ENCODE measurements at regions not wholly inside any gene's neighbourhood (a gene's known extent, or its start where the extent isn't known, plus 50 kb on each side); places are given as distances from the start of the nearest gene placed in this dataset.
"Not testable (repeated sequence)": the region's sequence is repeated elsewhere in the genome, so short reads cannot be mapped to it uniquely, and the experiment has no call there.

GRCh38 chr9:108045851-108046250, 556.3 kb upstream of the KLF4 start:
- no peak for DNase-seq (ENCODE audit: low read depth in 2 of 2)

- no peak for DNase-seq (ENCODE audit: low read depth in 2 of 2)
Measured at GRCh38 chr9:108043585-108043984, 554.0 kb upstream of the KLF4 start.

- peak in 1 of 2 donors; percentile 32 for DNase-seq (ENCODE audit: low read depth in 2 of 2)
Measured at GRCh38 chr9:108041551-108041950, 552.0 kb upstream of the KLF4 start.

- peak in 1 of 2 donors; percentile 30 for DNase-seq (ENCODE audit: low read depth in 2 of 2)
Measured at GRCh38 chr9:108040783-108041182, 551.2 kb upstream of the KLF4 start.

- DNase-seq (ENCODE audit: low read depth in 2 of 2), result no peak
Measured at GRCh38 chr9:108039493-108039892, 549.9 kb upstream of the KLF4 start.

GRCh38 chr9:108039012-108039411, 549.4 kb upstream of the KLF4 start:
- no peak for DNase-seq (ENCODE audit: low read depth in 2 of 2)

- DNase-seq (ENCODE audit: low read depth in 2 of 2), result no peak
Measured at GRCh38 chr9:108035487-108035886, 545.9 kb upstream of the KLF4 start.

GRCh38 chr9:108033976-108034964, 544.7 kb upstream of the KLF4 start:
- DNase-seq (ENCODE audit: low read depth in 2 of 2), result no peak

- DNase-seq (ENCODE audit: low read depth in 2 of 2), result not testable (repeated sequence)
Measured at GRCh38 chr9:108032079-108032478, 542.5 kb upstream of the KLF4 start.

GRCh38 chr9:108031221-108031620, 541.7 kb upstream of the KLF4 start:
- not testable (repeated sequence) for DNase-seq (ENCODE audit: low read depth in 2 of 2)

- not testable (repeated sequence) for DNase-seq (ENCODE audit: low read depth in 2 of 2)
Measured at GRCh38 chr9:108026718-108027117, 537.1 kb upstream of the KLF4 start.

- no peak for DNase-seq (ENCODE audit: low read depth in 2 of 2)
Measured at GRCh38 chr9:108024604-108025003, 535.0 kb upstream of the KLF4 start.

GRCh38 chr9:108022246-108022935, 532.8 kb upstream of the KLF4 start:
- DNase-seq (ENCODE audit: low read depth in 2 of 2), result no peak

- DNase-seq (ENCODE audit: low read depth in 2 of 2), result no peak
Measured at GRCh38 chr9:108021096-108021710, 531.6 kb upstream of the KLF4 start.

GRCh38 chr9:108019821-108020220, 530.3 kb upstream of the KLF4 start:
- DNase-seq (ENCODE audit: low read depth in 2 of 2), result no peak

- no peak for DNase-seq (ENCODE audit: low read depth in 2 of 2)
Measured at GRCh38 chr9:108017671-108018070, 528.1 kb upstream of the KLF4 start.

- no peak for DNase-seq (ENCODE audit: low read depth in 2 of 2)
Measured at GRCh38 chr9:108016446-108016845, 526.9 kb upstream of the KLF4 start.

GRCh38 chr9:108015690-108016089, 526.1 kb upstream of the KLF4 start:
- no peak for DNase-seq (ENCODE audit: low read depth in 2 of 2)

- DNase-seq (ENCODE audit: low read depth in 2 of 2), result no peak
Measured at GRCh38 chr9:108014353-108014752, 524.8 kb upstream of the KLF4 start.

- DNase-seq (ENCODE audit: low read depth in 2 of 2), result no peak
Measured at GRCh38 chr9:108012886-108013665, 523.5 kb upstream of the KLF4 start.

- DNase-seq (ENCODE audit: low read depth in 2 of 2), result no peak
Measured at GRCh38 chr9:108012405-108012804, 522.8 kb upstream of the KLF4 start.

All from dermis microvascular lymphatic vessel endothelial cell (primary cell).